HG03342 (cell line): ENCODE measurements at regions not wholly inside any gene's neighbourhood (a gene's known extent, or its start where the extent isn't known, plus 50 kb on each side); places are given as distances from the start of the nearest gene placed in this dataset.
"Not testable (repeated sequence)": the region's sequence is repeated elsewhere in the genome, so short reads cannot be mapped to it uniquely, and the experiment has no call there.

Experiments
- ATAC-seq: cut with Tn5 transposase; IDR thresholded peaks from one replicate; pipeline ENCODE4 v1.9.1; 2021; ENCODE audit warnings: mild to moderate bottlenecking, moderate library complexity; ENCODE audit not compliant: unreplicated experiment

GRCh38 chr6:102742754-102743356, 1349.3 kb downstream of the GRIK2 start:
- ATAC-seq = no peak

GRCh38 chr6:102742028-102742427, 1348.5 kb downstream of the GRIK2 start:
- no peak for ATAC-seq

DNA sequence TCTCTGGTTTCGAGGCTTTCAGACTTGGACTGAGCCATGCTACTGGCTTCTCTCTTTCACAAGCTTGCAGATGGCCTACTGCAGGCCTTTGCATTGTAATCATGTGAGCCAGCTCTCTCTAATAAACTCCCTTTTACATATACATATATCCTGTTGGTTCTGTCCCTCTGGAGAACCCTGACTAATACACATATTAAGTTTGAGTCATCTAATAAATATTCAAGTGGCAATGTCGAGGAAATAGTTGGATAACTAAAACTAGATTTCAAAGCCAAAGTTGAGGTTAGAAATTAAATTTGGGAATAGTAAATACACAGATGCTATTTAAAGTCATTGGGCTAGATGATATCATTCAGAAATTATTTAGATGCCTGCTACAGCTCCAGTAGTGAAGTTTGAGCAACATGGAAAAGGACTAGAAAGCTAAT, 1343.4 kb downstream of the GRIK2 start:
- no peak for ATAC-seq

- ATAC-seq = no peak
These were observed 1339.4 kb downstream of the GRIK2 start for GRCh38 chr6:102732898-102733297.

- not testable (repeated sequence) for ATAC-seq
These were observed 1328.6 kb downstream of the GRIK2 start for GRCh38 chr6:102722086-102722485.

DNA sequence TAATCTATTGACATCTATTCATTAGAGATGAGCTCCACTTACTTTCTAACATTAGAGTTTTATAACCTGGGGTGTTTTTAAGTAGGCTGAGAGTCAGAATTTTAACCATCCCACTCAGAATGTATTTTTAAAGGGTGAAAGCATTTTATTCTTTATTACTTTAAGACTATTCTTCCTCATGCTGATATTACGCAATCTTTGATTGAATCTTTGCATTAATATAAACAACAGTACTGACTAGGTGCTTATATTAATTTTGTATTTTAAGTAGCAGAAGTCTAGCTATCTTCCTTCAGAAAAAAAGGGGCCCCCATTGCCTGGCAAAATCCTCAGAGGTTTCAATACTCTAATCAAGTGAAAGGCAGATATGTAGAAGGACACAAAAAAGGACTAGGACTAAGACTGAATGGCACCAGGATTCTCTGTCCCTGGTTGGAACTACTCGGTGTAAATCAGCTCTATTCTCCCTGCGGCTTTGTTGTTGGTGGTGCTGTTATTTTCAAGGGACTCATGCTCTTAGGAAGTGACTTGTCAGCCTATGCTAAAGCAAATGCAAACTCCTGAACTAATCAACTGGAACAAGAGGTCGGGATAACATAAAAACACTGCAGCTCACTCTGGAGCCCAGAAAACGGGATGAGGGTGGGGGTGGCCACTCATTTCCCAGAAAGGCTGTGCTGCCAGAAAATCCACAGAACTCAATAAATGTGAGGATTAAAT, 1324.4 kb downstream of the GRIK2 start:
- no peak for ATAC-seq

DNA sequence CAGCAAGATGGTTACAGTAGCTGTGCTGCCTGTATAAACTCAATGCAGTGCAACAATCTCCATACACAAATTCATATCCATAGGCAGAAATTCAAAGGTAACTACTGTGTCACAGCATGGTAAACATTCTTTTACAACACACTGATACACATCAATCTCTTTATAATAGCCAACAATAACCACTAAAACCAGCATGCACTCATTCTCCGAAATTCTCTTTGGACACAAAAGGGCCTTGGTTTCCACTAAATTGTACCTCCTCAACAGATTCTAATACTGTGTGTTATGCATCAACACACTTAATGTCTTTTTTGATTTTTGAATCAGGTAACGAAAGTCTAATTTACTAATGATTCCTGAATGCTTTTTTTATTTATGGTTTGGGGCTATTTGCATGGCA, 1323.7 kb downstream of the GRIK2 start:
- no peak for ATAC-seq

DNA sequence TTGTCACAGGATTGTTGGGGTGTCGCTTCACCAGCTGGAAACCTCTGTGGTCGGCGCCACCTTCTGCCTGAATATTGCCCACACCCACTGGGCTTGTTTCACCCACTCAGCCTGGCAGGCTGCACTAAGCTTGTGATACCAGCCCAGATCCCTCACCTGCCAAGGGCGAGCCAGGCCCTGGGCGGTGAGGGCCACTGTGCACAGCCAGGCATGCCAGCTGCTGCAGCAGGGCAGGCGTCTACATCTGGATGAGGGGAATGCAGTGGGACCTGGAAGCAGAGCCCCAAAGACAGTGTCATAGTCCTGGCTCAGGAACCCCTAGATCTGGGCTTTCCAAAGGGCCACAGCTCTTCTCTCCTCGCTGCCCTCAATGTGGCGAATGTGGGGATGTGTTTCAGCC, 1307.5 kb downstream of the GRIK2 start:
- no peak for ATAC-seq

- ATAC-seq = no peak
These were observed 1293.0 kb downstream of the GRIK2 start for GRCh38 chr6:102686461-102686860.

DNA sequence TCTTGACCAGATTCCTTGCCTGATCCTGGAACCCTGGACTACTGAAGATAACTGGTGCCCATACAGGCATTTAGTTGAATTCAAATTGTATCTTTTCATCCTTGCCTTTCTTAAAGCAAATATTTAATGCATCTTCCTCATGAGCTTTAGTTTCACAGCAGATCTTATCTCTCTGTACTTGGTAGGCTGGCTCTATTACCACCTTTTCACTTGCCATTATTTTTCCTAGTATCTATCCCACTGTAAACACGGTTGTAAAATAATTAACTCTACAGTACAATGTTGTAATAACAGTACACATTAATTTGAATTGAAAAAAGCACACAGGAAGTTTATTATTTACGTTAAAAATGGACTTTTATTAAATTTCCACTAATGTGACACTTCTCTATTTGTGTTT, 1286.9 kb downstream of the GRIK2 start:
- no peak for ATAC-seq

DNA sequence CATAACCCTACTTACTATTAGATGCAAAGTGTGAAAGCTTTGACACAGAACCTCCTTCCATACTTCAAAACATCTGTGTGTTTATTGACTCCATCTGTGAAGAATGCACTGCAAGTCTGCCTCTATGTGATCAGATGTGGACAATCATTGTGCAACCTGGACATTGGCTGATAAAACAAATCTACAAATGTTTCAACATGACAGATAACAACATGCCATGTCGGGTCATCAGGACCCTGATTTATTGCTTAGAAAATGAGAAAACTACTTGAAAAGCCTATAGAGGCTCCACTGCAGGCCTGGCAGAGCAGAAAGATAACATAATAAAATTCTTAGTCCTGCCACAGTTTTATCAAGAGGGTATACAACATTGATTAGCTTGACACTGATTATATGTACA, 1286.4 kb downstream of the GRIK2 start:
- ATAC-seq = no peak

- ATAC-seq = no peak
These were observed 1283.7 kb downstream of the GRIK2 start for GRCh38 chr6:102677225-102677624.

GRCh38 chr6:102670735-102671134, 1277.2 kb downstream of the GRIK2 start:
- ATAC-seq = no peak

DNA sequence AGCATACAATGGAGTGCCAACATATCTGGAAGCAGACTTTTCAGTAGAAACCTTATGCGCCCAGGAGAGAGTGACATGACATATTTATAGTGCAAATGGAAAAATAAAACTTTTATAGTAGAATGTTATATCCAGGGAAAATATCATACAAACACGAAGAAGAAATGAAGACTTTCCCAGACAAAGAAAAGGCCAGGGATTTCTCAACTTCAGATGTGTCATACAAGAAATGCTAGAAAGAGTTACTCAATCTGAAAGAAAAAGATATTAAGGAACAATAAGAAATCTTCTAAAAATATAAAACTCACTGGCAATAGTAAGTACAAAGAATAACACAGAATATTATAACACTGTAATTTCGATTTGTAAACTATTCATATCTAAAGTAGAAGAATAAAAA, 1269.3 kb downstream of the GRIK2 start:
- ATAC-seq = no peak

DNA sequence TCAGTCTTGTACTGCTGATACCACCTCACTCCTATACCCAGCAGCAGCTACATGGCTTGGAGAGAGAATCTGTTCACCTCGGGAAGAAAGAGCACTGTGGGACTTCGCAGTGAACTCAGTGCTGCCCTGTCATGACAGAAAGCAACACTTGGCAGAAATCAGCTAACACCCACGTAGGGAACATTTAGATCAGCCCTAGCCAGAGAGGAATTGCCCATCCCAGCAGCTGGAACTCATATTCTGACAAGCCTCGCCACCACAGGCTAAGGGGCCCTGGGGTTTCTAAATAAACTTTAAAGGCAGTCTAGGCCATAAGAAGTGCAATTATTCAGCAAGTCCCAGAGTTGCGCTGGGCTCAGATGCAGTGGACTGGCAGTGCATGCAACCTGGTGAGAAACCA, 1266.8 kb downstream of the GRIK2 start:
- ATAC-seq = no peak

DNA sequence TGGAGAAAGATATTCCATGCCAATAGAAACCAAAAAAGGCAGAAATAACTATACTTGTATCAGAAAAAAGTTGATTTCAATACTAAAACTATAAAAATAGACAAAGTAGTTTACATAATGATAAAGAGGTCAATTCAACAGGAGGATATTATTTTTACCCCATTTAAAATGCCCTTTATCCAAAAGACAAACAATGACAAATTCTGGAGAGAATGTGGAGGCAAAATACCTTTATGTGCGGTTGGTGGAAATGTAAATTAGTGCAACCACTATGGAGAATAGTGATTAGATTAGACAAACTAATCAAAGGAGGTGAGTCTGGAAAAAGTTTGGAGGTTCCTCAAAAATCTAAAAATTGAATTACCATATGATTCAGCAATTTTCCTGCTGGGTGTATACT, 1262.3 kb downstream of the GRIK2 start:
- no peak for ATAC-seq

- no peak for ATAC-seq
These were observed 1247.9 kb downstream of the GRIK2 start for GRCh38 chr6:102641426-102641825.

GRCh38 chr6:102631921-102632320, 1238.4 kb downstream of the GRIK2 start:
- no peak for ATAC-seq

- no peak for ATAC-seq
These were observed 1229.7 kb downstream of the GRIK2 start for GRCh38 chr6:102623201-102623600.

DNA sequence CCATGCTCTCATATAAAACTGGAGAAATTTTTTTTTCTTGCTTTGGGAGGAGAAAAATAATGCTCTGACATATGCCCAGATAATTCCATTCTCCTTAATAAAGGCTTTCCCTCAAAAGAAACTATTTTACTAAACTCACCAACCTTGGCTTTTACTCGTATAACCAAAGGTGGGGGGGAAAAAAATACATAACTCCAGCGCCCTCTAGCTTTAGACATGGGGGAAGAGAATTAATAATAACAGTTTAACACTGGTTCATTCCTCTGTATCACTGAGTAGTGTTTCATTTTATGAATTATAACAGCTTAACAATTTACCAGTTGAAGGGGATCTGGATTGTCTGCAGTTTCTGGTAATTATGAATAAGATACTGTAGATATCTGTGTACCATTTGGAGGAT, 1226.1 kb downstream of the GRIK2 start:
- peak; percentile 67 for ATAC-seq

- no peak for ATAC-seq
These were observed 1189.1 kb downstream of the GRIK2 start for GRCh38 chr6:102582569-102582968.

DNA sequence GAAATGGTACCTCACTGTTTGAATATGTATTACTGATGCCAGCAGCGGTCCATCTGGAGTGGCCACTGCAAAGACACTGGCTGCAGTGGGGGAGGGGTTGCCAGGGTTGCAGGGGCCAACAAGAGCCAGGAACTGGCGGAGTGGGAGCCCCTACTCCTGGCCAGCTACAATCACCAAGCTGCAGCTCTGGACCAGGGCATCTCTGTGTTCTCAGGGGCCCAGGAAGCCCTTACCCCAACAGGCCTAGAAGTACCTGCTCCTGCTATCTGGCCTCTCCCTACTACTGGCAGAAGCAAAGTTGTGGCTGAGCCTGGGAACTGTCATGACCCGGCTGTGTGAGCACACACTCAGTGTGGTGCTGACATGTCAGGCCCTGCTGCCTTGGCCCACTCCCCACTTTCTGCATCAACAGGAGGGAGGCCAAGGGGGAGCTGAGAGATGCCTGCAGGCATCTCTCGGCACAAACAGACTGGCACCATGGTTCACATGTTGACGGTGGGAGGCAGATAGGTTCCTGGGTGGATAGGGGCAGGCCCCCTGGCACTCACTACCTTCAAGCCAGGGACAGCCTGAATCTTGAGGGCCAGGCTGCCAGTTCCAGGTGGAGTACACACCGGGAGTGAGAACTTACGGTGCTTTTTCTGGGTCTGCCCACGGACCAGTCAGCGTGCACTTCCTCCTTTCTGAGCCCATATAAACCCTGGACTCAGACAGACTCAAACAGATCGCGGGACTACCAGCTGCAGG, 1188.0 kb downstream of the GRIK2 start:
- no peak for ATAC-seq
